A549 (cell line): ENCODE measurements at regions not wholly inside any gene's neighbourhood (a gene's known extent, or its start where the extent isn't known, plus 50 kb on each side); places are given as distances from the start of the nearest gene placed in this dataset.

Experiments
- BCL3 ChIP-seq: fragments of >200 bp; sonication (Bioruptor Twin); formaldehyde crosslinking; IDR thresholded peaks from 3 replicates; pipeline ENCODE4 v1.6.1; 2016
- CTCF ChIP-seq: fragments of >200 bp; sonication (Bioruptor Twin); formaldehyde crosslinking; IDR thresholded peaks from 3 replicates; pipeline ENCODE4 v1.5.1; 2016
- ESRRA ChIP-seq: fragments of 150-350 bp; IDR thresholded peaks from 2 replicates; pipeline ENCODE4 v1.6.1; 2014; ENCODE audit warnings: mild to moderate bottlenecking, low read length, borderline replicate concordance
- HES2 ChIP-seq: fragments of >200 bp; sonication (Bioruptor Twin); formaldehyde crosslinking; IDR thresholded peaks from 2 replicates; pipeline ENCODE4 v1.6.1; 2016
- MAFK ChIP-seq: fragments of 450-650 bp; IDR thresholded peaks from 2 replicates; pipeline ENCODE4 v1.6.1; 2014; ENCODE audit not compliant: partially characterized antibody
- MAZ ChIP-seq: fragments of 150-350 bp; IDR thresholded peaks from 2 replicates; pipeline ENCODE4 v1.6.1; 2014; ENCODE audit warnings: antibody characterized with exemption, low read depth, low read length, borderline replicate concordance
- NFE2L2 ChIP-seq: fragments of 150-350 bp; conservative IDR thresholded peaks from 2 replicates; pipeline ENCODE4 v1.6.1; 2014; ENCODE audit warnings: low read length
- NPAS2 ChIP-seq: fragments of 250-450 bp; sonication (Bioruptor Pico); IDR thresholded peaks from 2 replicates; pipeline ENCODE4 v1.8.0; 2022; ENCODE audit warnings: mild to moderate bottlenecking, moderate library complexity, borderline replicate concordance
- PBX3 ChIP-seq: IDR thresholded peaks from 2 replicates; pipeline ENCODE4 v1.6.1; 2012
- POLR2A ChIP-seq: IDR thresholded peaks from 2 replicates; pipeline ENCODE4 v1.6.1; 2012; ENCODE audit warnings: mild to moderate bottlenecking, low read length
- RAD21 ChIP-seq, 2 experiments: fragments of >200 bp in 1 of 2; sonication (Bioruptor Twin) in 1 of 2; formaldehyde crosslinking in 1 of 2; IDR thresholded peaks in 1 of 2; conservative IDR thresholded peaks in 1 of 2; 2 replicates in 1 of 2; 3 replicates in 1 of 2; pipeline ENCODE4 v1.6.1; 2012 to 2018; ENCODE audit warnings: inconsistent platforms in 1 of 2
- RARB ChIP-seq: fragments of 250-450 bp; sonication (Bioruptor Pico); IDR thresholded peaks from 2 replicates; pipeline ENCODE4 v1.8.0; 2021; ENCODE audit warnings: mild to moderate bottlenecking, moderate library complexity
- REST ChIP-seq: fragments of 200-600 bp; sonication (generic); IDR thresholded peaks from 2 replicates; pipeline ENCODE4 v1.6.1; 2016; ENCODE audit warnings: antibody characterized with exemption, mild to moderate bottlenecking, moderate library complexity
- USF2 ChIP-seq: fragments of 450-650 bp; IDR thresholded peaks from 2 replicates; pipeline ENCODE4 v1.6.1; 2014; ENCODE audit warnings: antibody characterized with exemption

- no peak for TF ChIP-seq POLR2A
- no peak for TF ChIP-seq CTCF
- TF ChIP-seq BCL3: no peak
- TF ChIP-seq RARB (CRISPR knock-in tag): no peak
- TF ChIP-seq NPAS2 (CRISPR knock-in tag): no peak
- no peak for TF ChIP-seq PBX3
- TF ChIP-seq NFE2L2: no peak
- TF ChIP-seq HES2: no peak
- TF ChIP-seq USF2: no peak
- no peak for TF ChIP-seq MAZ
- no peak for TF ChIP-seq ESRRA
- TF ChIP-seq RAD21 (conservative IDR thresholded peaks at IDR 0.05 in 1 of 2, IDR thresholded peaks at IDR 0.05 in 1 of 2): no peak
- TF ChIP-seq MAFK: no peak
- no peak for TF ChIP-seq REST
These were observed 79.8 kb upstream of the OPRM1 start for GRCh38 chr6:153959276-153959675.
